Testis (tissue), 2 donors: ENCODE measurements at regions not wholly inside any gene's neighbourhood (a gene's known extent, or its start where the extent isn't known, plus 50 kb on each side); places are given as distances from the start of the nearest gene placed in this dataset.

Experiments used
- POLR2A ChIP-seq: fragments of 450-650 bp; IDR thresholded peaks from one replicate; pipeline ENCODE4 v1.6.1; 2017; ENCODE audit warnings: antibody characterized with exemption, mild to moderate bottlenecking, moderate library complexity
- TF ChIP-seq, protein P1 (sequence below), 3 experiments: fragments of 450-650 bp in 2 of 3; fragments of 200-600 bp in 1 of 3; sonication (generic) in 1 of 3; IDR thresholded peaks; one replicate each; pipeline ENCODE4 v1.5.1; 2016 to 2019; ENCODE audit warnings: antibody characterized with exemption in 3 of 3, mild to moderate bottlenecking in 2 of 3, moderate library complexity in 1 of 3

DNA sequence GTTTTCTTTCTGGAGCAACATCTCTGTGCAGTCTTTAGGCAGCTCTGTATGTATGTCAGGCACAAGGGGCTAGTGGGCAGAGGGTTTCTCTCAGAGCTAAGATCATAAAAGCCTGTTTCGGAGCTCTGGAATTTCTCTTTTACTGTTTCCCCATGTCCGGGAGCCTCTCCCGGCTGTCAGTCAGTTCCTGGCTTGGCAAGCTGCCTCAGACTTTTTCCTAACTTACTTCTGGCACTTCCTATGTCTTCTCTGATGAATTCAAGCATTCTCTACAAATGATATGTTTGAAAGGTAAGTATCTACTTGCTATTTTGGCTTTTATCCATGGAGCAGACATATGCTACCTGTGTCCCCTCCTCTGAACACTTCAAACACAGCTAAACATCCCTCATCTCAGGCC is 129.3 kb upstream of the PGRMC2 start:
- TF ChIP-seq, protein P1, sequence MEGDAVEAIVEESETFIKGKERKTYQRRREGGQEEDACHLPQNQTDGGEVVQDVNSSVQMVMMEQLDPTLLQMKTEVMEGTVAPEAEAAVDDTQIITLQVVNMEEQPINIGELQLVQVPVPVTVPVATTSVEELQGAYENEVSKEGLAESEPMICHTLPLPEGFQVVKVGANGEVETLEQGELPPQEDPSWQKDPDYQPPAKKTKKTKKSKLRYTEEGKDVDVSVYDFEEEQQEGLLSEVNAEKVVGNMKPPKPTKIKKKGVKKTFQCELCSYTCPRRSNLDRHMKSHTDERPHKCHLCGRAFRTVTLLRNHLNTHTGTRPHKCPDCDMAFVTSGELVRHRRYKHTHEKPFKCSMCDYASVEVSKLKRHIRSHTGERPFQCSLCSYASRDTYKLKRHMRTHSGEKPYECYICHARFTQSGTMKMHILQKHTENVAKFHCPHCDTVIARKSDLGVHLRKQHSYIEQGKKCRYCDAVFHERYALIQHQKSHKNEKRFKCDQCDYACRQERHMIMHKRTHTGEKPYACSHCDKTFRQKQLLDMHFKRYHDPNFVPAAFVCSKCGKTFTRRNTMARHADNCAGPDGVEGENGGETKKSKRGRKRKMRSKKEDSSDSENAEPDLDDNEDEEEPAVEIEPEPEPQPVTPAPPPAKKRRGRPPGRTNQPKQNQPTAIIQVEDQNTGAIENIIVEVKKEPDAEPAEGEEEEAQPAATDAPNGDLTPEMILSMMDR (IDR thresholded peaks at IDR 0.05): no peak
- no peak for TF ChIP-seq POLR2A
